A549 (cell line): ENCODE measurements at regions not wholly inside any gene's neighbourhood (a gene's known extent, or its start where the extent isn't known, plus 50 kb on each side); places are given as distances from the start of the nearest gene placed in this dataset.

ENCODE experiments used
- ATAC-seq, 2 experiments: fragments of 200-7000 bp in 1 of 2; fragments of >200 bp in 1 of 2; cut with Nextera tagmentation in 1 of 2; cut with Tn5 transposase in 1 of 2; 3 replicates each; pipeline versions ENCODE4 v1.8.0 to v1.9.1; 2018 to 2020; ENCODE audit warnings: mild to moderate bottlenecking in 1 of 2, moderate library complexity in 1 of 2
- CTCF ChIA-PET: fragments of 300-600 bp; sonication (Branson Sonifier 250); formaldehyde crosslinking; extraction: SDS; loops from one replicate; lab custom pipeline; 2021; ENCODE audit warnings: antibody characterized with exemption, inconsistent platforms; lab: Yijun Ruan, JAX
- POLR2A ChIA-PET: fragments of 350-600 bp; formaldehyde crosslinking; extraction: SDS; loops from one replicate; lab custom pipeline; 2021; ENCODE audit warnings: antibody characterized with exemption, inconsistent platforms; lab: Yijun Ruan, JAX
- DNase-seq, 2 experiments: peaks; one replicate each; pipeline versions ENCODE4 v3.0.0 to v3.0.0-alpha.2; 2011 to 2016; ENCODE audit warnings: low read depth in 1 of 2, low spot score in 1 of 2
- FAIRE-seq: peaks from 2 replicates; lab custom pipeline; 2011; peaks lifted over from hg19 to GRCh38; lab: Jason Lieb, UNC
- H3K27ac ChIP-seq, 2 experiments: fragments of >200 bp; sonication (Bioruptor Twin); formaldehyde crosslinking; 3 replicates each; pipeline ENCODE4 v1.5.1; 2016 to 2017
- H3K4me1 ChIP-seq: fragments of >200 bp; sonication (Bioruptor Twin); formaldehyde crosslinking; 3 replicates; pipeline ENCODE4 v1.6.1; 2016
- H3K4me2 ChIP-seq: fragments of >200 bp; sonication (Bioruptor Twin); formaldehyde crosslinking; 3 replicates; pipeline ENCODE4 v1.6.1; 2016
- H3K4me3 ChIP-seq: fragments of >200 bp; sonication (Bioruptor Twin); formaldehyde crosslinking; 3 replicates; pipeline ENCODE4 v1.5.1; 2016
- H3K9me3 ChIP-seq: fragments of >200 bp; sonication (Bioruptor Twin); formaldehyde crosslinking; 3 replicates; pipeline ENCODE4 v1.6.1; 2016
- ATOH8 ChIP-seq: fragments of 250-450 bp; sonication (Bioruptor Pico); IDR thresholded peaks from 2 replicates; pipeline ENCODE4 v1.5.0; 2020; ENCODE audit warnings: low read depth, mild to moderate bottlenecking, moderate library complexity
- BCL3 ChIP-seq: fragments of >200 bp; sonication (Bioruptor Twin); formaldehyde crosslinking; IDR thresholded peaks from 3 replicates; pipeline ENCODE4 v1.6.1; 2016
- BHLHE40 ChIP-seq: IDR thresholded peaks from 2 replicates; pipeline ENCODE4 v1.6.1; 2012; ENCODE audit warnings: low read depth, low read length, inconsistent platforms
- CBX8 ChIP-seq: fragments of 200-600 bp; sonication (generic); IDR thresholded peaks from 2 replicates; pipeline ENCODE4 v1.6.1; 2016
- CEBPB ChIP-seq, 2 experiments: fragments of >200 bp in 1 of 2; sonication (Bioruptor Twin) in 1 of 2; formaldehyde crosslinking in 1 of 2; IDR thresholded peaks; 2 replicates each; pipeline ENCODE4 v1.6.1; 2012 to 2016
- CHD2 ChIP-seq: fragments of 150-350 bp; IDR thresholded peaks from 2 replicates; pipeline ENCODE4 v1.6.1; 2014; ENCODE audit warnings: low read length; ENCODE audit not compliant: partially characterized antibody
- E2F6 ChIP-seq: IDR thresholded peaks from 2 replicates; pipeline ENCODE4 v1.6.1; 2012; ENCODE audit warnings: low read depth, borderline replicate concordance
- EHMT2 ChIP-seq: fragments of 200-600 bp; sonication (generic); IDR thresholded peaks from 2 replicates; pipeline ENCODE4 v1.6.1; 2016; ENCODE audit warnings: antibody characterized with exemption, low read depth, mild to moderate bottlenecking, moderate library complexity
- FOSB ChIP-seq: fragments of 250-450 bp; sonication (Bioruptor Pico); IDR thresholded peaks from 2 replicates; pipeline ENCODE4 v1.5.0; 2020; ENCODE audit warnings: mild to moderate bottlenecking, moderate library complexity
- FOSL2 ChIP-seq, 2 experiments: fragments of 450-650 bp in 1 of 2; fragments of >200 bp in 1 of 2; sonication (Bioruptor Twin) in 1 of 2; formaldehyde crosslinking; IDR thresholded peaks; 2 replicates each; pipeline versions ENCODE4 v1.5.0 to v1.6.1; 2016 to 2020; ENCODE audit warnings: mild to moderate bottlenecking in 1 of 2, moderate library complexity in 1 of 2
- FOXS1 ChIP-seq: fragments of 250-450 bp; sonication (Bioruptor Pico); IDR thresholded peaks from 2 replicates; pipeline ENCODE4 v1.5.0; 2020; ENCODE audit warnings: mild to moderate bottlenecking, moderate library complexity
- HEYL ChIP-seq: fragments of 250-450 bp; sonication (Bioruptor Pico); IDR thresholded peaks from 2 replicates; pipeline ENCODE4 v1.8.0; 2021; ENCODE audit warnings: mild to moderate bottlenecking, moderate library complexity
- HMGXB4 ChIP-seq: fragments of 250-450 bp; sonication (Bioruptor Pico); IDR thresholded peaks from 2 replicates; pipeline ENCODE4 v1.5.0; 2021; ENCODE audit warnings: mild to moderate bottlenecking, moderate library complexity, borderline replicate concordance
- HOXB13 ChIP-seq: fragments of 250-450 bp; sonication (Bioruptor Pico); IDR thresholded peaks from 2 replicates; pipeline ENCODE4 v1.5.0; 2020; ENCODE audit warnings: low read depth, mild to moderate bottlenecking, moderate library complexity
- HOXB5 ChIP-seq: fragments of 250-450 bp; sonication (Bioruptor Pico); IDR thresholded peaks from 2 replicates; pipeline ENCODE4 v1.5.0; 2020; ENCODE audit warnings: mild to moderate bottlenecking, moderate library complexity
- JUN ChIP-seq, 2 experiments: fragments of >200 bp; sonication (Bioruptor Twin); formaldehyde crosslinking; IDR thresholded peaks; 2 replicates in 1 of 2; 3 replicates in 1 of 2; pipeline ENCODE4 v1.6.1; 2016 to 2017
- JUNB ChIP-seq: fragments of >200 bp; sonication (Bioruptor Twin); formaldehyde crosslinking; IDR thresholded peaks from 2 replicates; pipeline ENCODE4 v1.6.1; 2016
- KDM1A ChIP-seq: fragments of 200-600 bp; sonication (generic); IDR thresholded peaks from 2 replicates; pipeline ENCODE4 v1.6.1; 2016; ENCODE audit warnings: low read depth, mild to moderate bottlenecking
- KDM5A ChIP-seq: fragments of 200-600 bp; sonication (generic); IDR thresholded peaks from 2 replicates; pipeline ENCODE4 v1.6.1; 2016; ENCODE audit warnings: antibody characterized with exemption, mild to moderate bottlenecking
- PBX3 ChIP-seq: IDR thresholded peaks from 2 replicates; pipeline ENCODE4 v1.6.1; 2012
- POLR2A ChIP-seq: IDR thresholded peaks from 2 replicates; pipeline ENCODE4 v1.6.1; 2012; ENCODE audit warnings: mild to moderate bottlenecking, low read length
- POLR2AphosphoS2 ChIP-seq: conservative IDR thresholded peaks from 2 replicates; pipeline ENCODE4 v1.6.1; 2012; ENCODE audit warnings: low read length, improper control_type of control experiment, inconsistent platforms
- SMC3 ChIP-seq: fragments of >200 bp; sonication (Bioruptor Twin); formaldehyde crosslinking; IDR thresholded peaks from 3 replicates; pipeline ENCODE4 v1.6.1; 2018; ENCODE audit warnings: inconsistent platforms
- SREBF2 ChIP-seq: fragments of 450-650 bp; IDR thresholded peaks from 2 replicates; pipeline ENCODE4 v1.6.1; 2014; ENCODE audit warnings: mild to moderate bottlenecking, moderate library complexity
- TFCP2L1 ChIP-seq: fragments of 250-450 bp; sonication (Bioruptor Pico); IDR thresholded peaks from 2 replicates; pipeline ENCODE4 v1.5.0; 2021; ENCODE audit warnings: mild to moderate bottlenecking
- TP53 ChIP-seq: fragments of 250-450 bp; sonication (Bioruptor Pico); IDR thresholded peaks from 2 replicates; pipeline ENCODE4 v1.5.0; 2021; ENCODE audit warnings: mild to moderate bottlenecking, moderate library complexity
- ZFP36 ChIP-seq: fragments of 450-650 bp; IDR thresholded peaks from 2 replicates; pipeline ENCODE4 v1.6.1; 2014; ENCODE audit warnings: borderline replicate concordance; ENCODE audit not compliant: partially characterized antibody
- ZSCAN20 ChIP-seq: fragments of 250-450 bp; sonication (Bioruptor Pico); IDR thresholded peaks from 2 replicates; pipeline ENCODE4 v1.8.0; 2022; ENCODE audit warnings: mild to moderate bottlenecking, moderate library complexity
- WGBS: methylation state at CpG from one replicate; pipeline ENCODE4 v1.1.6; 2017; ENCODE audit errors: missing lambda C conversion rate; 5-methylcytosine and 5-hydroxymethylcytosine counted together

GRCh38 chr4:71081192-71081591 lies 87.7 kb downstream of the DCK start:
- no peaks in the 10 kb centered on the region for H3K4me1 ChIP-seq
- H3K9me3 ChIP-seq: no peaks in the 10 kb centered on the region
- H3K4me3 ChIP-seq: no peak overlapping the region
- CTCF ChIA-PET: no interaction called here
- H3K4me2 ChIP-seq: no peak overlapping the region
- FAIRE-seq (no peak), ATAC-seq (no peak)
- no peak for TF ChIP-seq HOXB13 (CRISPR knock-in tag)
- TF ChIP-seq, all 56 proteins: peak for 0
- 40% methylated on average over 1 of the region's 1 CpG for WGBS
- DNase-seq: no peak
- H3K27ac ChIP-seq: no peak overlapping the region
- POLR2A ChIA-PET: interaction anchor here (0.6 kb wide), 1 partner anchor 71 kb away, joined by 3 read pairs; no protein-coding TSS in a partner anchor

- POLR2A ChIA-PET: no interaction called here
- no peak overlapping the region for H3K4me3 ChIP-seq
- 15% methylated on average over 1 of the region's 1 CpG for WGBS
- CTCF ChIA-PET: no interaction called here
- no peaks in the 10 kb centered on the region for H3K4me1 ChIP-seq
- TF ChIP-seq TFCP2L1 (no peak), EHMT2 (no peak), CHD2 (no peak), JUN (IDR thresholded peaks at IDR 0.05) (no peak), BHLHE40 (no peak), JUNB (no peak), CBX8 (no peak), POLR2AphosphoS2 (no peak), KDM5A (no peak), BCL3 (no peak), POLR2A (no peak), SMC3 (no peak), HOXB5 (no peak), FOXS1 (no peak), TP53 (CRISPR knock-in tag) (no peak)
- TF ChIP-seq, all 56 proteins: peak for 0
- DNase-seq: no peak
- Histone ChIP-seq H3K4me2 (no peak overlapping the region), H3K27ac (no peak overlapping the region), H3K9me3 (no peaks in the 10 kb centered on the region)
- no peak for FAIRE-seq
- ATAC-seq: no peak
These were observed 100.3 kb downstream of the DCK start for GRCh38 chr4:71093745-71094144.

- Histone ChIP-seq H3K4me2 (no peak overlapping the region), H3K9me3 (no peaks in the 10 kb centered on the region), H3K4me3 (no peak overlapping the region), H3K4me1 (no peaks in the 10 kb centered on the region), H3K27ac (no peak overlapping the region)
- POLR2A ChIA-PET: no interaction called here
- no peak for TF ChIP-seq CEBPB (IDR thresholded peaks at IDR 0.05)
- no peak for TF ChIP-seq ZSCAN20 (CRISPR knock-in tag)
- TF ChIP-seq E2F6: no peak
- CTCF ChIA-PET: no interaction called here
- FAIRE-seq: no peak
- ATAC-seq: no peak
- DNase-seq: no peak
These were observed 100.8 kb downstream of the DCK start for GRCh38 chr4:71094201-71094600.

- FAIRE-seq: no peak
- Histone ChIP-seq H3K4me2 (no peak overlapping the region), H3K4me1 (no peaks in the 10 kb centered on the region)
- TF ChIP-seq FOSB (CRISPR knock-in tag) (no peak), HOXB13 (CRISPR knock-in tag) (no peak), TFCP2L1 (no peak), ZFP36 (no peak), FOSL2 (IDR thresholded peaks at IDR 0.05) (no peak), FOSL2 (CRISPR knock-in tag; IDR thresholded peaks at IDR 0.05) (no peak), ZSCAN20 (CRISPR knock-in tag) (no peak), HMGXB4 (CRISPR knock-in tag) (no peak), HOXB5 (no peak), JUN (IDR thresholded peaks at IDR 0.05) (no peak), KDM1A (no peak), CEBPB (IDR thresholded peaks at IDR 0.05) (no peak), PBX3 (no peak), ATOH8 (CRISPR knock-in tag) (no peak), E2F6 (no peak), HEYL (CRISPR knock-in tag) (no peak), SREBF2 (no peak)
These were observed 101.7 kb downstream of the DCK start for GRCh38 chr4:71095141-71095540.

More at GRCh38 chr4:71095141-71095540, 101.7 kb downstream of the DCK start:
- ATAC-seq (no peak), DNase-seq (no peak)
- Histone ChIP-seq H3K9me3 (no peaks in the 10 kb centered on the region), H3K27ac (no peak overlapping the region), H3K4me3 (no peak overlapping the region)
- WGBS: 86% methylated on average over 2 of the region's 2 CpGs
- POLR2A ChIA-PET: no interaction called here
- CTCF ChIA-PET: no interaction called here
